ENCODE measurements at regions not wholly inside any gene's neighbourhood (a gene's known extent, or its start where the extent isn't known, plus 50 kb on each side); places are given as distances from the start of the nearest gene placed in this dataset.

DNA sequence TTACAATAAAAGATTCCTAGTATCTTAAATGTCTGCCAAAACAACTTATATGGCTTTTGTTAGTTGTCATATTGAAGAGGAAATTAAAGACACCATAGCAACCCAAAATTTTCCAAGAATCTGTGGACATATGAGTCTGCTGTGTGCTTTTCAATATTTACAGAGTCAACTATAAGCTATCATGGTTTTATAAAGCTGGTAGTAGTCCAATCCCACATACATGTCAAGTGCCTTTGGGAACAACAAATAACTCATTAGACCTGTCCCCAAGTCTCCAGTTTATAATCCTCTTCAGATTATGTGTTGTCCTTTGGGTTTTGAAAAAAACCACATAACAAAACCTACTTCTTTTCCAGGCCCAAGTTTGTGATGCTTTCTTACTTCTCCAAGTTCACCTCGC lies 293.8 kb upstream of the USP25 start:
- TF ChIP-seq POLR2AphosphoS5 (IDR thresholded peaks at IDR 0.05) (no peak), POLR2A (IDR thresholded peaks at IDR 0.05) (no peak)
